MCF 10A (cell line): ENCODE measurements at regions not wholly inside any gene's neighbourhood (a gene's known extent, or its start where the extent isn't known, plus 50 kb on each side); places are given as distances from the start of the nearest gene placed in this dataset.

Source experiments
- BruUV-seq: library from RNA; stranded (reverse); fragments of 400-500 nt; replicated peaks from 2 replicates; lab custom pipeline; 2021; lab: Mats Ljungman, UMichigan
- CTCF ChIA-PET: fragments of 300-600 bp; sonication (Branson Sonifier 250); formaldehyde crosslinking; extraction: SDS; loops from one replicate; lab custom pipeline; 2021; ENCODE audit warnings: antibody characterized with exemption, inconsistent platforms; lab: Yijun Ruan, JAX
- POLR2A ChIA-PET: fragments of 300-600, 350-650 bp; sonication (Branson Sonifier 250); formaldehyde crosslinking; extraction: SDS; loops from one replicate; lab custom pipeline; 2020; ENCODE audit warnings: antibody characterized with exemption, inconsistent platforms; lab: Yijun Ruan, JAX
- DNase-seq: peaks from one replicate; pipeline ENCODE4 v3.0.0-alpha.2; 2018; ENCODE audit not compliant: unreplicated experiment
- H3K27ac Mint-ChIP-seq: one replicate; pipeline ENCODE4 v1.8.0; 2022; ENCODE audit warnings: mild to moderate bottlenecking, low read depth, mixed read lengths; ENCODE audit not compliant: unreplicated experiment
- H3K27me3 Mint-ChIP-seq: one replicate; pipeline ENCODE4 v1.8.0; 2022; ENCODE audit warnings: mixed read lengths; ENCODE audit not compliant: insufficient read depth, unreplicated experiment
- H3K36me3 Mint-ChIP-seq: one replicate; pipeline ENCODE4 v1.8.0; 2022; ENCODE audit warnings: mild to moderate bottlenecking, moderate library complexity, mixed read lengths; ENCODE audit not compliant: insufficient read depth, unreplicated experiment
- H3K4me1 Mint-ChIP-seq: one replicate; pipeline ENCODE4 v1.8.0; 2022; ENCODE audit warnings: mixed read lengths; ENCODE audit not compliant: insufficient read depth, unreplicated experiment
- H3K4me3 Mint-ChIP-seq: one replicate; pipeline ENCODE4 v1.8.0; 2022; ENCODE audit warnings: mild to moderate bottlenecking, moderate library complexity, mixed read lengths; ENCODE audit not compliant: unreplicated experiment
- H3K9me3 Mint-ChIP-seq: one replicate; pipeline ENCODE4 v1.8.0; 2022; ENCODE audit warnings: mixed read lengths; ENCODE audit not compliant: unreplicated experiment
- intact Hi-C: fragments of 100-400 bp; cut with micrococcal nuclease; formaldehyde crosslinking; loops from 2 replicates; pipeline ENCODE4 v1.14.1; 2022
- TF ChIP-seq, protein P1 (sequence below): fragments of 200-600 bp; IDR thresholded peaks from one replicate; pipeline ENCODE4 v1.8.0; 2022; ENCODE audit warnings: antibody characterized with exemption, mild to moderate bottlenecking; ENCODE audit not compliant: unreplicated experiment

GRCh38 chr3:14352002-14352627 lies 50.3 kb upstream of the SLC6A6 start:
- H3K27ac Mint-ChIP-seq, result no peak overlapping the region
- no peak for DNase-seq
- ChIA-PET CTCF (no interaction called here), POLR2A (no interaction called here)
- no peaks in the 10 kb centered on the region for H3K4me1 Mint-ChIP-seq
- no TSS peak for BruUV-seq
- H3K4me3 Mint-ChIP-seq, result no peak overlapping the region
- no peaks in the 10 kb centered on the region for H3K36me3 Mint-ChIP-seq
- TF ChIP-seq, protein P1, sequence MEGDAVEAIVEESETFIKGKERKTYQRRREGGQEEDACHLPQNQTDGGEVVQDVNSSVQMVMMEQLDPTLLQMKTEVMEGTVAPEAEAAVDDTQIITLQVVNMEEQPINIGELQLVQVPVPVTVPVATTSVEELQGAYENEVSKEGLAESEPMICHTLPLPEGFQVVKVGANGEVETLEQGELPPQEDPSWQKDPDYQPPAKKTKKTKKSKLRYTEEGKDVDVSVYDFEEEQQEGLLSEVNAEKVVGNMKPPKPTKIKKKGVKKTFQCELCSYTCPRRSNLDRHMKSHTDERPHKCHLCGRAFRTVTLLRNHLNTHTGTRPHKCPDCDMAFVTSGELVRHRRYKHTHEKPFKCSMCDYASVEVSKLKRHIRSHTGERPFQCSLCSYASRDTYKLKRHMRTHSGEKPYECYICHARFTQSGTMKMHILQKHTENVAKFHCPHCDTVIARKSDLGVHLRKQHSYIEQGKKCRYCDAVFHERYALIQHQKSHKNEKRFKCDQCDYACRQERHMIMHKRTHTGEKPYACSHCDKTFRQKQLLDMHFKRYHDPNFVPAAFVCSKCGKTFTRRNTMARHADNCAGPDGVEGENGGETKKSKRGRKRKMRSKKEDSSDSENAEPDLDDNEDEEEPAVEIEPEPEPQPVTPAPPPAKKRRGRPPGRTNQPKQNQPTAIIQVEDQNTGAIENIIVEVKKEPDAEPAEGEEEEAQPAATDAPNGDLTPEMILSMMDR, result no peak
- intact Hi-C loops, result no loop called here
- H3K27me3 Mint-ChIP-seq, result peaks cover 20% of the 10 kb centered on the region
- no peaks in the 10 kb centered on the region for H3K9me3 Mint-ChIP-seq
